SU-DHL-6 (cell line): ENCODE measurements at regions not wholly inside any gene's neighbourhood (a gene's known extent, or its start where the extent isn't known, plus 50 kb on each side); places are given as distances from the start of the nearest gene placed in this dataset.

Source experiments
- H2AFZ ChIP-seq: fragments of 200-600 bp; sonication (generic); 2 replicates; pipeline ENCODE4 v1.6.1; 2014; ENCODE audit warnings: low read depth, mild to moderate bottlenecking, moderate library complexity, mixed read lengths, antibody characterized with exemption, low read length; ENCODE audit not compliant: severe bottlenecking
- H3F3A ChIP-seq: fragments of 200-600 bp; shearing (Covaris generic); 2 replicates; pipeline ENCODE4 v1.6.0; 2016; ENCODE audit warnings: antibody characterized with exemption, mild to moderate bottlenecking; ENCODE audit not compliant: insufficient read depth
- H3K27ac ChIP-seq: fragments of 200-600 bp; sonication (generic); 2 replicates; pipeline ENCODE4 v1.5.1; 2016; ENCODE audit warnings: low read depth, mild to moderate bottlenecking, low read length, moderate library complexity, mixed read lengths
- H3K27me3 ChIP-seq: fragments of 200-600 bp; sonication (generic), shearing (Covaris generic); 2 replicates; pipeline ENCODE4 v1.6.0; 2014; ENCODE audit warnings: mild to moderate bottlenecking, low read length
- H3K36me3 ChIP-seq: fragments of 200-600 bp; sonication (generic); 2 replicates; pipeline ENCODE4 v1.6.1; 2014; ENCODE audit warnings: mild to moderate bottlenecking, low read length, mixed read lengths
- H3K4me2 ChIP-seq: fragments of 300-600, 200-600 bp; shearing (Covaris generic), sonication (generic); 2 replicates; pipeline ENCODE4 v1.6.0; 2014; ENCODE audit warnings: low read length, low read depth, mild to moderate bottlenecking; ENCODE audit not compliant: poor library complexity, severe bottlenecking
- H3K4me3 ChIP-seq: fragments of 200-600 bp; sonication (generic); 2 replicates; pipeline ENCODE4 v1.5.1; 2014; ENCODE audit warnings: antibody characterized with exemption, low read length, mild to moderate bottlenecking, mixed read lengths; ENCODE audit not compliant: insufficient read depth, poor library complexity, severe bottlenecking
- H3K79me2 ChIP-seq: fragments of 200-600 bp; sonication (generic); 2 replicates; pipeline ENCODE4 v1.6.1; 2014; ENCODE audit warnings: mild to moderate bottlenecking, low read length, moderate library complexity; ENCODE audit not compliant: insufficient read depth
- H3K9ac ChIP-seq: fragments of 200-600 bp; sonication (generic); 2 replicates; pipeline ENCODE4 v1.7.0; 2014; ENCODE audit warnings: mild to moderate bottlenecking, low read length
- H3K9me2 ChIP-seq: fragments of 200-600 bp; sonication (generic); replicated peaks from 2 replicates; pipeline ENCODE4 v1.6.1; 2014; ENCODE audit warnings: low read length; ENCODE audit not compliant: insufficient read depth
- H3K9me3 ChIP-seq: fragments of 200-600 bp; sonication (generic); 2 replicates; pipeline ENCODE4 v1.6.1; 2014; ENCODE audit warnings: low read length, mixed read lengths; ENCODE audit not compliant: insufficient read depth
- H4K20me1 ChIP-seq: fragments of 200-600 bp; sonication (generic); 2 replicates; pipeline ENCODE4 v1.6.1; 2014; ENCODE audit warnings: low read depth, mild to moderate bottlenecking, antibody characterized with exemption, low read length, moderate library complexity, mixed read lengths
- CTCF ChIP-seq: fragments of 200-600 bp; sonication (generic); IDR thresholded peaks from one replicate; pipeline ENCODE4 v1.5.1; 2017; ENCODE audit warnings: antibody characterized with exemption, mild to moderate bottlenecking, low read length, moderate library complexity; ENCODE audit not compliant: insufficient read depth, poor library complexity, severe bottlenecking
- EZH2phosphoT487 ChIP-seq: fragments of 200-600 bp; sonication (generic), shearing (Covaris generic); conservative IDR thresholded peaks from 2 replicates; pipeline ENCODE4 v1.6.1; 2018; ENCODE audit warnings: mild to moderate bottlenecking, antibody characterized with exemption, low read length, moderate library complexity, mixed read lengths

- H3K36me3 ChIP-seq: no peaks in the 10 kb centered on the region
- no peak for TF ChIP-seq CTCF
- TF ChIP-seq EZH2phosphoT487: no peak
- H3K27ac ChIP-seq: no peak overlapping the region
- H2AFZ ChIP-seq: no peak overlapping the region
- no peak overlapping the region for H3K4me3 ChIP-seq
- H3K4me2 ChIP-seq: no peak overlapping the region
- no peak overlapping the region for H3K9ac ChIP-seq
- no peaks in the 10 kb centered on the region for H3K9me3 ChIP-seq
- no peaks in the 10 kb centered on the region for H3K9me2 ChIP-seq
- H4K20me1 ChIP-seq: no peaks in the 10 kb centered on the region
- no peaks in the 10 kb centered on the region for H3K27me3 ChIP-seq
- no peaks in the 10 kb centered on the region for H3F3A ChIP-seq
- H3K79me2 ChIP-seq: no peaks in the 10 kb centered on the region
These were observed 1080.7 kb downstream of the TRHDE start for GRCh38 chr12:73352826-73353225.

GRCh38 chr12:73361156-73361863 lies 1089.1 kb downstream of the TRHDE start:
- Histone ChIP-seq H4K20me1 (no peaks in the 10 kb centered on the region), H3K79me2 (no peaks in the 10 kb centered on the region), H3K9me3 (no peaks in the 10 kb centered on the region), H3K27me3 (no peaks in the 10 kb centered on the region), H3K9ac (no peak overlapping the region), H3K9me2 (no peaks in the 10 kb centered on the region), H3K27ac (no peak overlapping the region), H3K36me3 (no peaks in the 10 kb centered on the region), H3F3A (no peaks in the 10 kb centered on the region), H2AFZ (no peak overlapping the region), H3K4me2 (no peak overlapping the region), H3K4me3 (no peak overlapping the region)
- no peak for TF ChIP-seq CTCF
- no peak for TF ChIP-seq EZH2phosphoT487

GRCh38 chr12:73361864-73362230 lies 1089.7 kb downstream of the TRHDE start:
- no peaks in the 10 kb centered on the region for H3K9me2 ChIP-seq
- H3K4me2 ChIP-seq: no peak overlapping the region

More at GRCh38 chr12:73361864-73362230, 1089.7 kb downstream of the TRHDE start:
- Histone ChIP-seq H4K20me1 (no peaks in the 10 kb centered on the region), H3K4me3 (no peak overlapping the region), H2AFZ (no peak overlapping the region), H3K27ac (no peak overlapping the region), H3F3A (no peaks in the 10 kb centered on the region), H3K27me3 (no peaks in the 10 kb centered on the region), H3K9me3 (no peaks in the 10 kb centered on the region), H3K79me2 (no peaks in the 10 kb centered on the region), H3K9ac (no peak overlapping the region), H3K36me3 (no peaks in the 10 kb centered on the region)
- TF ChIP-seq CTCF (no peak), EZH2phosphoT487 (no peak)
